Activated CD8-positive, alpha-beta memory T cell treated with anti-CD3 and anti-CD28 coated beads for 4 hours (primary cell): ENCODE measurements at regions not wholly inside any gene's neighbourhood (a gene's known extent, or its start where the extent isn't known, plus 50 kb on each side); places are given as distances from the start of the nearest gene placed in this dataset.
"Not testable (repeated sequence)": the region's sequence is repeated elsewhere in the genome, so short reads cannot be mapped to it uniquely, and the experiment has no call there.

Experiments used
- DNase-seq, 2 donors: peaks; one replicate each; pipeline ENCODE4 v3.0.0-alpha.2; 2020; ENCODE audit warnings: low read depth in 2 of 2

DNA sequence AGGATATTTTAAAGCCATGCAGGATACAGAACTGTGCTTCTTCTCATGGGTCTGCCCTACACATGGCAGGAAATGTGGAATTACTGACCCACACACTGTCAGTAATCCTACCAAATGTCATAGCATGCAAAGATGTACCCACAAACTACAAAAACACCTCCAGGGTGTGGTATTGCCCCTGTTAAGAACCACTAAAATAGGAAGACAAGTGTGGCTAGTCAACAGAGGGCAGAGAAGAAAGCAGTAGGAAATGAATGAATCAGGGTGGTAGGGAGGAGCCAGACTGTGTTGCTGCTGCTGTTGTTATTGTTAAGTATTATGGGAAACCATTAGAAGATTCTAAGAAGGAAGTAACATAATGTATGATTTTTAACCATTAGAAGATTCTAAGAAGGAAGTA lies 556.7 kb upstream of the ACVR2A start:
- DNase-seq = peak in 1 of 2 donors; percentile 0

DNA sequence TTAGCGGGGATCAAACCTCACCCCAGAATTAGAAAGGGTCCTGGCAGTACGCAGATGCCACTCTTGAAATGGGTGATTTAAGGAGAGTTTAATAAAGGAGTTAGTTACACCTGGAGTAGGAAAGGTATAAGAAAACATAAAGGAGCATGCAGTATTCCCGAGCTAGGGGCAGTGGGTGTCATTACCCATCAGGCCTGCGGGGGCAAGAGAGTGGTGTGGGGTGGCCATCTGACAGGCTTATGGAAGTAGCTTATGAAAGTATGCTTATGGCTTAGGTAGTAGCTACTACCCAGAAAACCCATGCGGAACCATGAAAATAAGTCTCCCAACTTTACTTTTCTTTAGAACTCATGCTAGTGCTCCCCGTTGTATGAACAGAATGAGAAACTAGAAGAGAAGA lies 568.9 kb upstream of the ACVR2A start:
- no peak for DNase-seq

DNA sequence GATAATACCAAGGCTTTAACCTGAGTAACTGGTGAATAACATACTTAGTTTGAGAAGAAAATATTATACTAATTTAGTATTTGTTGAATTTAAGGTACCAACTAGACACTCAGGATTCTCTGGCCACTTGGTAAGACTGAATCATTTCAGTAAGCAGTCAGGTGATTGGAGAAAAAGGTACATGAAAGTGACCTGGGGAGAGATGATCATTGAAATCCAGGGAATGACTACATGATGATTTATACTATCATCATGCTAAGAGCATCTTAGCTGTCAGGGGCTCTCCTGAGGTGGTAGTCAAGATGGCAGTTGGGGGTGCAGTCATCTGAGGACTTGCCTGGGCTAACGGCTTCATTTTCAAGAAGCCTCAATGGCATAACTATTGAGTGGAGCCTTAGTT lies 571.2 kb upstream of the ACVR2A start:
- DNase-seq = no peak

DNA sequence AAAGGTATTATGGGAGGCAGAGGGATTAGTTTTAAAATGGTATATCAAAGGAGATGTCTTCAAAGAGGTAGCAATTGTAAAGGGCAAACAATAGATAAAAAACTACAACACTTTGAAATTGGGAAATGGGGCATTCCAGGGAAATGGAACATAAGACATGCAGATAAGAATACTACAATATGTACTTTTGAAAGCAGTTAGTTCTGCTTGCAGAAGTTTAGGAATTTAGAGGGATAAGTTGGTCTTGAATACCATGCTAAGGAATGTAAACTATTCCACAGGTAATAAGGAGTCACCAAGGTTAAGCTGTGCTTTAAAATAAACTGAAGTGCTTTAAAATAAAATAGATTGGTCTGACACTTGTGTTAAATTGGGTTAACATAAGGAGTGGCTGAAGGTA lies 571.7 kb upstream of the ACVR2A start:
- DNase-seq = no peak

DNA sequence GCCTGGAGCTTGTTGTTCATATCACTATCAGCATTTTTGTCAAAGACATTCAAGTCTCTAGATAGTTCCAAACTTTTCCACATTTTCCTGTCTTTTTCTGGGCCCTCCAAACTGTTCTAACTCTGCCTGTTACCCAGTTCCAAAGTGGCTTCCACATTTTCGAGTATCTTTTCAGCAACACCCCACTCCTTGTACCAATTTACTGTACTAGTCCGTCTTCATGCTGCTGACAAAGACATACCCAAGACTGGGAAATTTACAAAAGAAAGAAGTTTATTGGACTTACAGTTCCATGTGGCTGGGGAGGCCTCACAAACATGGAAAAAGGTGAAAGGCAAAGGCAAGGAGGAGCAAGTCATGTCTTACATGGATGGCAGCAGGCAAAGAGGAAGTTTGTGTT lies 575.2 kb upstream of the ACVR2A start:
- not testable (repeated sequence) for DNase-seq

DNA sequence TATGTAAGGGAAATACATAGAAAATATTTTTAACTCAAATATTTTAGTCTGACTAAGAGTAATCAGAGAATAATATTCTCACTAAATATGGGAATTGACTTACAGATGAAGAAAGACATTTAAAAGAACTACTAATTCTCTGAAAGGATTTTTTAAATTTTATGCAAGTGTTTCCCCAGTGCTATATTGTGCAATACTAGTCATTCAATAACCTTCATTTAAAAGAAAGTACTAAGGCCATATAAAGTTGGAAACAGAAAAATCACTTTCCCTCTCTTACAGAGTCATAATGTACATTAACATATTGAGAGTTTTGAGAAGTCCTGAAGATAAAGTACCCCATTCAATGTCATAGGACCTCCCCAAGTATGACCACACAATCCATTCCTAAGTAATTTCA lies 584.6 kb upstream of the ACVR2A start:
- DNase-seq = no peak

DNA sequence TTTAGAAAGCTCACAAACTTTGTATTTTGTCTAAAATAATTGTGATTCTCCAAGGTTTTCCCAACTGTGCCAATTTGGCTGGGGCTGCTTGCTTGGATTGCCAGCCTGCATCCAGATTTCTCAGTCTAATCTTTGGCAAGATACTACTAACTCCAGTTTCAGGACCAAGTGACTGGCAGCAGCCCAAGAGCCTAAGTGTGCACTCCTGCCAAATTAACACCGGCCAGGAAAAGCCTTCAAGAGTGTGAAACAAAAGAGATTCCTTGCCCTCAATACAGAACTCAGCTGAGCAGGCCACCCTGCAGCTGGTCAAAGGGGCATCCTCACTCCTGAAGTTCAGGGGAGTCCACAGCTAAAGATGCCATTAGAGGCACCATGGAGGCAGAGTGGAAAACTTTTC lies 589.0 kb upstream of the ACVR2A start:
- no peak for DNase-seq

DNA sequence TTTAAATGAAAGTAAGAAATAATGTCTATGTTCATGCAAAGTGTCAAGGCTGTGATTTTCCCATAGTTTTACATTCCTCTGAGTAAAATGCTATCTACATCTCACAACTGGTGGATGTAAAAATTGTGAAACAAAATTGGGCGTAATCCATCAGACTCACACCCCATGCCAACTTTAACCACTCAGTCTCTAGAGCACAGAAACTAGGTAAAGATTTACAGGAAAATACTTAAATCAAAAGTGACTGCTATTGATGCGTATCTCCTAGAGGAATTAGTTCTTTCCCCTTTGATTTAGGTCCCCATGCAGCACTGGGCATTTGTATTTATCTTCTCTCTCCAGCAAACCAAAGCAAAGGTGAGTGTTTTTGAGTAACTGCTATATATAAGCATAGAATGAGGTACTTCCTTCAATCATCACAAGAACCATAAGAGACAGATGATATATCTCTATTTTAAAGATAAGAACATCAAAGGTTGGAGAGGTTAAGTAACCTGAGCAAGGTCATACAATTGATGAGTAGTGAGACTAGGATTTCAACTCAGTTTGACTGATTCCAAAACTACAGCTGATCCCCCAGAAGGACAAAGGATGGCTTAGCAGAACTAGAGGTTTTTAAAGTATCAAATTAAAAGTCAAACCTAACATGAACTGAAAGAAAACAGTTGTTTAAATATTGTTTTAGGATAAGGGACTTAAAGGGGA lies 594.0 kb upstream of the ACVR2A start:
- no peak for DNase-seq

DNA sequence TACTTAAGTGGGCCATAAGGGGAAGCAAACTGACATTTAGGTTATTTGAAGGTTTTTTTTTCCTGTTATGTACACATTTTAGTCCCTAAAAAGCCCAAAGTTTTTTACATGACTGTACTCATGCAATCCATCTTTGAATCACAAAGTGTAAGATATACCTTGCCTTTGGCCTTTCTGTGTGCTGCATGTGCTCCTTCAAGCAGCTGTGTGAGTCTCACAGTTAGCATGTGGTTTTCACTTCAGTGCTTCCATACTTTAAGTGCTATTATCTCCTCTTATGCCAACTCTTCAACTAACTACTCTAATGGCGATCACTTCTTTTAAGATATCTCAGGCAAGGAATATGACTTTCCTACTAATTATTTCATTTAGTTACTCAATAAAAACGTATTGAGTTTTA lies 597.1 kb upstream of the ACVR2A start:
- no peak for DNase-seq

DNA sequence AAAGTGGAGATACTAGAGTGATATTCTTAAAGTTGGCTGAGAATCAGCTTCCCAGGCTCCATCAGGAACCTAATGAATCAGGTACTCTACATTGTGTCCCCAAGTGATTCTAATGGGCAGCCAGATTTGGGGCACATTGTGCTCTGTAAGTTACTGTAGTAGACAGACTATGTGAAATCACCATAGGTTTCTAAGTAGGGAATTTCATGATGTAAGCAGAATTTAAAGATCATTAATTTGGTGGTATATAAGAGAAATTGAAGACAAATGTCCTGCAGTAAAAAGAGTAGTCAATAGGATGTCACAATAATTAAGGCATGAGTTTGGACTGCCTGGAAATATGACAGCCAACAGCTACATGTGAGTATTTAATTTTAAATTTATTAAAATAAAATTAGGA lies 602.4 kb upstream of the ACVR2A start:
- no peak for DNase-seq

DNA sequence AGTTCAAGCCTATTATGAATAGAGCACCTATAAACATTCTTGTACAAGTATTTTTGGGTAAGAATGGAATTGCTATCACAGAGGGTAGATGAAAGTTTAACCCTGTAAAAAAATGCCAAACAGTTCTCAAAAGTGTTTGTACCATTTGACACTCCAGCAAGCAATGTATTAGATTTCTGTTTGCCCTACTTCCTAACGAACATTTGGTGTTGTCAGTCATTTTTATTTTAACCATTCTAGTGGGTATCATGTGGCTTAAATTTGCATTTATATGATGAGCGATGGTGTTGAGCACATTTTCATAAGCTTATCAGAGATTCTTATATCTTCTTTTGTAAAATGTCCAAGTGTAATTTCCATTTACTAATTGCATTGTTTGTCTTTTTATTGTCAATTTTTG lies 608.2 kb upstream of the ACVR2A start:
- no peak for DNase-seq

DNA sequence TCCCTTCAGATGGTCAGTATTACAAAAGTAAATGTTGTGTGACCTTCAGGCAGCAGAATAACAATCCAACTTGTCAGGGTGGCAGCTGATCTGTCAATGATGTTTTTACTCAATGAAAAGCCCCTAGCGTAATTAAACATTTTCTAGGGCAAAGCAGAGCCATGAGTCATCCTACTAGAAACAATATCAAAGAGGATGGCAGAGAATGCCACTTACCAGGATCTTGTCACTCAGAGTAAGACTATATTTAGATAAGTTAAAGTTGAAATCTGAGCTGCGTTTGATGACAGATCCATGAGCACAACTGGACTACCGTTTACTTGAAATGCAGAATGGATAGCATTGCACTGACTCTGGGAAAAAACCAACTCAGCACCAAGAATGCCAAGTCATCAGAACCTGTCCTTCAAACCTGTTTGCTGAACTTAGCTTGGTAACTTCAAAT lies 612.6 kb upstream of the ACVR2A start:
- DNase-seq = no peak

DNA sequence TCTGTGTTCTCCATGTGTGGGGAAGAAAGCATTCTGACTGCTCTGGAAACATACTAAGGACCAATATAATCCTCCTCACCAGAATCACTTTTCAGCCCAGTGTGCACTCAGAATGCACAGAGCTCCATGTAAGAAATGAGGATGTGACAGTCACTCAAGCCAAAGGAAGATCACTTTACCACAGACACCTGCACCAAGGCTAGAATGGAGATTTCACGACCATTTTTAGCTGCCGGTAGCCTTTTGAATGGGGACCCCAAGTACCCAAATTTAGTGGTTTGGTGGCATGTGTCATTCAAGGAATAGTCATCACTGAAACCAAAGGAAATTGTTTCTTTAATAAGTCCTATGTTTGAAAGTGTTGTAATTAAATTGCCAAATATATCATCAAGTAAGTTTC lies 613.2 kb upstream of the ACVR2A start:
- DNase-seq = no peak

DNA sequence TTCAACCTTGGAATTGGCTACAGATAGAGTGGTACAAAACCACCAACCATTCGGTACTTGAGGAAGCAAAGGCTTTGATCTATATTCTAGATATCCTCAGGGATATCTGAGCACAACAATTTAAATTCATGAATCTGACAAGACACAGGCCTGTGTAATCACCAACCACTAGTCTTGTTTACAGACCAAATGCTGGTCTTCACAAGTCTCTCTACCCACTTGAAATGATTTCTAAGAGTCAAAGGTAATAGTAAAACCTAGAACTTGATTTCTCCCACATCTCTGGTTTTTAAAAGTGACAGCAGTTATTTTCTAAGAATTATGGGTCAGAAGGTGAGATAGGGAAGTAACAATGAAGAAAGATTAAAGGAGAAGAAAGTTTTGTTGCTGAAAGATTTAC lies 613.7 kb upstream of the ACVR2A start:
- DNase-seq = no peak

DNA sequence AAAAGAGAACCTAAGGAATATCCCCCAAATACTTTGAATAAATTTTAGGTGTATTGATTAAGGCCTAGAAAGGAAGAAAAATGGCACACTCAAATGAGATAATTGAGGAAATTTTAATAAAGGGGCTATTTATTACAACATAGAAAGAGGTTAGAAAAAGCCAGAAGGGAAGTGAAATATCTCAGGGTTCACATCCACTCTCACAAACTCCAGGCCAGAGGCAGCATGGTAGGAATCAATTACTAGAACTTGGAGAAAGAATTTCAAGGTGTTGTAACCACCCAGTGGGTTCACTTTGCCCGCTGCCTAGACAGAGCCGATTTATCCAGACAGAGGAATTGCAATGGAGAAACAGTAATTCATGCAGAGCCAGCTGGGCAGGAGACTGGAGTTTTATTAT lies 617.5 kb upstream of the ACVR2A start:
- no peak for DNase-seq

DNA sequence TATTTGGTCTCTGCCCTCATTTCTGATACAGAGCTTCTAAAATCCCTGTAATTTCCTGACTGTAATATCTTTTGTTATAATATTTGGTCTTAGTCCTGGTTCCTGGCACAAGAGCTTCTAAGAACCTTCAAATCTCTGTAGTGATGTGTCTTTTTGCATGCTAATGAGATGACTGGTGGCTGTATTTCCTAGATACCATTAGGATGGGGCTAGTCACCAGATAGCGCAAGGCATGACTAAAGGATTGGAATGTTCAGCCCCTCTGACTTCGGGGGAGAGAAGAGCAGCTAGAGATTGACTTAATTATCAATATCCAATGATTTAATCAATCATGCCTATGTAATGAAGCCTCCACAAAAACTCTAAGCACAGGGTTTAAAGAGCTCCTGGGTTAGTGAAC lies 620.8 kb upstream of the ACVR2A start:
- DNase-seq = no peak

DNA sequence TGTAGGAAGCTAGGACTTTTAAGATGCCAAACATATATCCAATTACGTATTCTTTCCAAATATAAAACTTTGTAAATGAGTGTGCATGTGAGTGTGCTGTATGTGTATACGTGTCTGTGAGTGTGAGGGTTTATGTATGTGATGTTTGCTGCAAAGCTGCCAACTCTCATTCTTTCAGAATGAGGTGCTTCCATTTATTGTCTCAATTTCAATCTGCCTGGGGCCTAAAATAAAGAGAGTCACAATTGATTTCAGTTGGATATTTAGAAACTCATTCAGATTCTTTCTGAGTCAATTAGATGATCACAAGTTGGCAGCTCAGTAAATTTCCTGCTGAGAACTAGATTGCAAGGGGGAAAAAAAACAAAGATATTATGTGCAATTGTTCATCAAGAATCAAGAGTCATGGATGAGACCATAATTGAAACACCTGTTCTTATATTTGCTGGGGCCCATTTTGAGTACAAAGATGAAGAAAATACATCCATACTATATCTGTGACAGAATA lies 621.2 kb upstream of the ACVR2A start:
- DNase-seq = no peak

DNA sequence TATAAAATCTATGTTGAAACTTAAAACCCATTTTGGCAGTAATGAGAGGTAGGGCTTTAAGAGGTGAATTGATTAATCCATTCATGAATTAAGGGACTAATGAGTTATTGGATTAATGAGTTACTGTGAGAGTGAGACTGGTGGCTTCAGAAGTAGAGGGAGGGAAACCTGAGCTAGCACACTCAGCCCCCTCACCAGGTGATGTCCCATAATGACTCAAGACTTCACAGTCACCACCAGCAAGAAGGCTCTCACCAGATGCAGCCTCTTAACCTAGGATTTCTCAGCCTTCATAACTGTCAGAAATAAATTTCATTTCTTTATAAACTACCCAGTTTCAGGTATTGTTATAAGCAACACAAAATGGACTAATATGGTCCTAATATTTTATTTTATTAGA lies 621.7 kb upstream of the ACVR2A start:
- DNase-seq = no peak

DNA sequence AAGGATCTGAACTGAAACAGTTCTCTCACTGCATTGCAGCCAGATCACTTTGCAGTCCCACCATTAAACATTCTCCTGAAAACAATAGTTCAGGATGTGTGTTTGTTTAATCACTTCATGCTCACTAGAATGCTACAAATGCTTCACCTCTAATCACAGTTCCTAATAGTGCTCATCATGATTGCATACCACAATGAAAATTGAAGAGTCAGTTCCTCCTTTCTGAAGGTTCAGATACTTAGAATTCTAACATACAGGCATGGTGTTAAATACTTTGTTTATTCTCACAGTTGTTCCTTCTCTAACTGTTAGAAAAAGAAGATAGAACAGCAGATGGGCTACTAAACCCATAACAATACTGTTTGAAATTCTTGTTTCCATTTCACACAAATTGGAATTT lies 622.3 kb upstream of the ACVR2A start:
- no peak for DNase-seq

DNA sequence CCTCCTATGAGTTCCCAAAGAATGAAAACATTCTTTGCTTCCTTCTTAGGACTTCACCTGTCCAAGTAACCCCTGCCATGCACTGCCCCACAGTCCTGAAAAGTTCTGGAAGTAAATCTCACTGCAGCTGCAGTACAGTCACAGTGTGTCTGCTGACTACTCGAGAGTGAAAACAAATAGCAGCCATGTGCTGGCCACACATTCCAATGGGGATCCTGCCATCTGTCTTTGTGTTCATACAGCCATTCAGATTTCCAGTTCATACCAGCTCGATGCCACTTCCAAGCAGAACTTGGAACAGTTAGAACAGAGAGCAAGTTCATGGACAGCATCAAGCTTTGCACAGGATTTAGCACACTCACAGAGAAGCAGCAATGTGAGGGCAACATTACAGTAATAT lies 629.9 kb upstream of the ACVR2A start:
- no peak for DNase-seq

DNA sequence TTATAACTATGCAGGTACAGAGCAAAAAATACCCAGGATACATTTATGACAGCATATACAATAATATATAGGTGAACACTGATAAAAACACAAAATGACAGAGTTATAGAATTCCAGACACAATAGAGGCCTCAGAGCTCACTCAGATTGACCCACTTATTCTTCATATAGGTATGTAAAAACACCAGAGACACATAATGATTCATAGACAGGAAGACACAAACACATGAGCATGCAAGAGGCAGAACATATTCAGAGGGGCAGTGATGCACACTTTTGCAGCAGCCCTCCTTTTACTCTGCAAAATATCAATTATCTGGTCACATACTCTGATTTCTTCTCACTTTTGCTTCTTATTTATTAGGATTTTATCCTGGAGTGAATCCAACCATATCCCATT lies 633.3 kb upstream of the ACVR2A start:
- DNase-seq = no peak

DNA sequence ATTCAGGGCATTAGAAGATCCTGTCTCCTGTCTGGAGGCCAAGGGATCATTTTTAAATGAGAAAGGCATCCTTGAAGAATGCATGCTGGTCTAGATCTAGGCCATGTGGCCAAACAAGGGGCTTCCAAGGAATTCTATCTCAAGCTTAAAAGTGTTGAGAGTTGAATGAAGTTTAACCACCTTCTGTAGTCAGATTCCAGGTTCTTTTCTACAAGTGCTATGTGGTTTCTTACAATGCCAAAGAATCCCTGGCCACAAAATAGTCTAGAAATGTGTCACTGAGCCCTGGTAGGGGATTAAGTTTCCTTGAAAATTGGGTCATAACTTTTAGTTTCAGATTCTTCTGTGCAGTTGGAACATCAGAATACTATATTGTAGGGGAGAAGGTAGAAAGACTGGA lies 640.7 kb upstream of the ACVR2A start:
- no peak for DNase-seq

DNA sequence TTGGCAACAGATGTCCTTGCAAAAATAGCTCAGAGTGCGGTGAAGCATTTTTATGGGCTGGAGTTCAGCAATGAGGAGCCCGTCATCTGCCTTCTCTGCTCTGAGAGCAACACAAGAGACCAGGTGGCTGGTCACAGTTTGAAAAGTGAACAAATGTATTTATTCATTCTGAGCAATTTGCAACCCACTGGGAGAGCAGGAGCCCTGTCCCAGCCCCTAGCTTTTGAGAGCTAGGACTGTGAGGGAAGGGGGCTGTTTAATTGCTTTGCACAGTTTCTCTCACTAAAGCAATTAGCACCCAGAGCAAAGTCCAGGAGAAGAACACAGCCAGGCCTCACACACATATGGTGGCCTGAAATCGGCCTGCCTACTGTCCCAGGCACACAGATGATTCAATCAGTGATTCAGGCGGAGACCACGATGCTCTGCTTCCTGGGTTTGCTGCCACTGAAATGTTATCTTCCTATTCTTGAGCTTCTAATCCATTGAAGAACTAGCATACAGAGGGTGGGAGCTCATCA lies 646.1 kb upstream of the ACVR2A start:
- no peak for DNase-seq
